ENCODE measurements at regions not wholly inside any gene's neighbourhood (a gene's known extent, or its start where the extent isn't known, plus 50 kb on each side); places are given as distances from the start of the nearest gene placed in this dataset.

GRCh38 chr4:92182006-92182735 lies 121.6 kb upstream of the GRID2 start:
- TF ChIP-seq CTCF (IDR thresholded peaks at IDR 0.05): no peak
- no peak for TF ChIP-seq TEAD4 (CRISPR knock-in tag; IDR thresholded peaks at IDR 0.05)
